ENCODE measurements at regions not wholly inside any gene's neighbourhood (a gene's known extent, or its start where the extent isn't known, plus 50 kb on each side); places are given as distances from the start of the nearest gene placed in this dataset.
"Not testable (repeated sequence)": the region's sequence is repeated elsewhere in the genome, so short reads cannot be mapped to it uniquely, and the experiment has no call there.

GRCh38 chr5:121503111-121503840, 348.4 kb upstream of the FTMT start:
- peak; percentile 2 to 51 (median 13) for DNase-seq

- no peak for DNase-seq
Measured at GRCh38 chr5:121516997-121517396, 334.7 kb upstream of the FTMT start.

GRCh38 chr5:121525706-121526105, 326.0 kb upstream of the FTMT start:
- DNase-seq: no peak

- no peak for DNase-seq
Measured at GRCh38 chr5:121526908-121527307, 324.8 kb upstream of the FTMT start.

GRCh38 chr5:121533814-121534213, 317.9 kb upstream of the FTMT start:
- peak; percentile 27 to 70 (median 48) for DNase-seq

- DNase-seq: no peak
Measured at GRCh38 chr5:121550989-121551388, 300.7 kb upstream of the FTMT start.

- no peak for DNase-seq
Measured at GRCh38 chr5:121559832-121560231, 291.9 kb upstream of the FTMT start.

- no peak for DNase-seq
Measured at GRCh38 chr5:121572061-121572460, 279.6 kb upstream of the FTMT start.

- DNase-seq: no peak
Measured at GRCh38 chr5:121573721-121574382, 277.8 kb upstream of the FTMT start.

GRCh38 chr5:121581588-121581987, 270.1 kb upstream of the FTMT start:
- DNase-seq: no peak

GRCh38 chr5:121596882-121597281, 254.8 kb upstream of the FTMT start:
- DNase-seq: no peak

GRCh38 chr5:121608826-121609225, 242.9 kb upstream of the FTMT start:
- no peak for DNase-seq

GRCh38 chr5:121624035-121624434, 227.6 kb upstream of the FTMT start:
- no peak for DNase-seq

- DNase-seq: peak in 1 of 4 experiments; percentile 2
Measured at GRCh38 chr5:121628783-121629182, 222.9 kb upstream of the FTMT start.

- DNase-seq: no peak
Measured at GRCh38 chr5:121630402-121630801, 221.3 kb upstream of the FTMT start.

- no peak for DNase-seq
Measured at GRCh38 chr5:121634946-121635345, 216.7 kb upstream of the FTMT start.

- no peak for DNase-seq
Measured at GRCh38 chr5:121638126-121638525, 213.6 kb upstream of the FTMT start.

GRCh38 chr5:121640298-121640697, 211.4 kb upstream of the FTMT start:
- DNase-seq: no peak

- DNase-seq: no peak
Measured at GRCh38 chr5:121658221-121658620, 193.5 kb upstream of the FTMT start.

- no peak for DNase-seq
Measured at GRCh38 chr5:121660142-121660541, 191.5 kb upstream of the FTMT start.

GRCh38 chr5:121665542-121665941, 186.1 kb upstream of the FTMT start:
- DNase-seq: not testable (repeated sequence)

GRCh38 chr5:121667292-121667691, 184.4 kb upstream of the FTMT start:
- DNase-seq: no peak

- no peak for DNase-seq
Measured at GRCh38 chr5:121668635-121669034, 183.0 kb upstream of the FTMT start.

GRCh38 chr5:121671624-121672023, 180.1 kb upstream of the FTMT start:
- no peak for DNase-seq

All from suppressor macrophage (primary cell).